ENCODE measurements at regions not wholly inside any gene's neighbourhood (a gene's known extent, or its start where the extent isn't known, plus 50 kb on each side); places are given as distances from the start of the nearest gene placed in this dataset.

- DNase-seq = no peak
These were observed 113.2 kb downstream of the HSPH1 start for GRCh38 chr13:31048521-31048920.

GRCh38 chr13:31046711-31047279 is 114.3 kb downstream of the TEX26 start:
- DNase-seq = peak; percentile 50

- peak; percentile 83 for DNase-seq
These were observed 113.0 kb downstream of the TEX26 start for GRCh38 chr13:31045286-31046081.

GRCh38 chr13:31044364-31045285 is 112.2 kb downstream of the TEX26 start:
- DNase-seq = peak; percentile 89

GRCh38 chr13:31043957-31044356 is 111.5 kb downstream of the TEX26 start:
- DNase-seq = no peak

GRCh38 chr13:31042481-31043165 is 110.2 kb downstream of the TEX26 start:
- DNase-seq = no peak

GRCh38 chr13:31042049-31042448 is 109.6 kb downstream of the TEX26 start:
- no peak for DNase-seq

- DNase-seq = no peak
These were observed 106.5 kb downstream of the TEX26 start for GRCh38 chr13:31038834-31039552.

GRCh38 chr13:31037874-31038500 is 105.5 kb downstream of the TEX26 start:
- no peak for DNase-seq

GRCh38 chr13:31036731-31037695 is 104.6 kb downstream of the TEX26 start:
- DNase-seq = no peak

- no peak for DNase-seq
These were observed 102.9 kb downstream of the TEX26 start for GRCh38 chr13:31035185-31035965.

- DNase-seq = no peak
These were observed 100.2 kb downstream of the TEX26 start for GRCh38 chr13:31032528-31033113.

- DNase-seq = no peak
These were observed 99.0 kb downstream of the TEX26 start for GRCh38 chr13:31031482-31031881.

- DNase-seq = no peak
These were observed 96.6 kb downstream of the TEX26 start for GRCh38 chr13:31029102-31029501.

- DNase-seq = no peak
These were observed 94.7 kb downstream of the TEX26 start for GRCh38 chr13:31027136-31027535.
